NCI-H2196 (cell line): ENCODE measurements at regions not wholly inside any gene's neighbourhood (a gene's known extent, or its start where the extent isn't known, plus 50 kb on each side); places are given as distances from the start of the nearest gene placed in this dataset.

Experiments used
- DNase-seq: peaks from one replicate; lab custom pipeline; 2025; ENCODE audit not compliant: unreplicated experiment; lab: John Stamatoyannopoulos, UW

DNA sequence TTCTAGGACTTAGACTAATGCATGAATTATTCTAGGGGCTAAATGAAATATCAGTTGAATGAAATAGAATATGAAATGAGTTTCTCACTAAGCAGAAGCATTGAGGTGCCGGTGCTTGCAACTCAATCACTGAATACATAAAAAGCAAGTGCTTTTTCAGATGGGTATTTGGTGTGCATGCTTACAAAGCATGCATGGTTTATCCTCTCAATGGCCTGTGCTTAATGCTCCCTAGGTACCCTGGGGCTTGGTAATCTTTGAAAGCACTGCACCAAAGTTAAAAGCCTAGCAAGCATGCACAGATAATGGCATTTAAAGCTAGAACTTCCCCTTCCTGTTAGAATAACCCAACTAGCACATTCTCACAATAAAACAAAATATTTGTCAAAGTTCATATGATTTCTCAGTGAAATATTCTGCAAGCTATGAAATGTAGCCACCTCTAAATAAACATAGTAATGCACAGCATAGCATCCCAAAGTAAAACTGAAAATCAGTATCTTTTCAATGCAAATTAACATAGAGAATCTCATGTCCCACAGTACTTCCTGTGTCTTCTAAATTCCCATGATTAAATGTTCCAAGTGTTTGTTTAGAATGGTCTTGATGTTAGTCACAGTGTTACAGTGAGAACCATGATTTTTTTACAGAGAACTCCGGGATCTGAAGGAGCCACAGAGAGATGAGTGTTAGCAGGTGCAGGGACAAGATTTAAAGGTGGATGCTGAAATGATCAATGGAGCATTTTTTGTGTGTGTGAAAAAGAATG lies 143.4 kb upstream of the CDH6 start:
- no peak for DNase-seq

DNA sequence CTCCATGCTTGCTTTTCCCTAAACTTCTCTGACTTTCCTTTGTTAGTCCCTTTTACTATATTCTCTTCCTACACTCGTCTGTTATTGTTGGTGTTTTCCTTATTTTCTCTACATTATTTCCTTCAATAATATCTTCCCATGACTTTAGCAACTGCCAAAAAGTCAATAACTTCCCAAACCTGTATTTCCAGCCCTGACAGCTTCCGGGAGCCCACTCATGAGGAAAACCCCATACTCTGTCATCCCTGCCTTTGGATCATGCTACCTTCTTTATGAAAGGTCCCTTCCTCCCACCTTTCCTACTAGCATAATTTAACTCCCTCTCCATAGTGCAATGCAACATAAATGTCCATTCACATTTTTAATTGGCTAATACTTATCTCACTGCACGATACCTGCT lies 144.0 kb upstream of the CDH6 start:
- DNase-seq, result no peak

DNA sequence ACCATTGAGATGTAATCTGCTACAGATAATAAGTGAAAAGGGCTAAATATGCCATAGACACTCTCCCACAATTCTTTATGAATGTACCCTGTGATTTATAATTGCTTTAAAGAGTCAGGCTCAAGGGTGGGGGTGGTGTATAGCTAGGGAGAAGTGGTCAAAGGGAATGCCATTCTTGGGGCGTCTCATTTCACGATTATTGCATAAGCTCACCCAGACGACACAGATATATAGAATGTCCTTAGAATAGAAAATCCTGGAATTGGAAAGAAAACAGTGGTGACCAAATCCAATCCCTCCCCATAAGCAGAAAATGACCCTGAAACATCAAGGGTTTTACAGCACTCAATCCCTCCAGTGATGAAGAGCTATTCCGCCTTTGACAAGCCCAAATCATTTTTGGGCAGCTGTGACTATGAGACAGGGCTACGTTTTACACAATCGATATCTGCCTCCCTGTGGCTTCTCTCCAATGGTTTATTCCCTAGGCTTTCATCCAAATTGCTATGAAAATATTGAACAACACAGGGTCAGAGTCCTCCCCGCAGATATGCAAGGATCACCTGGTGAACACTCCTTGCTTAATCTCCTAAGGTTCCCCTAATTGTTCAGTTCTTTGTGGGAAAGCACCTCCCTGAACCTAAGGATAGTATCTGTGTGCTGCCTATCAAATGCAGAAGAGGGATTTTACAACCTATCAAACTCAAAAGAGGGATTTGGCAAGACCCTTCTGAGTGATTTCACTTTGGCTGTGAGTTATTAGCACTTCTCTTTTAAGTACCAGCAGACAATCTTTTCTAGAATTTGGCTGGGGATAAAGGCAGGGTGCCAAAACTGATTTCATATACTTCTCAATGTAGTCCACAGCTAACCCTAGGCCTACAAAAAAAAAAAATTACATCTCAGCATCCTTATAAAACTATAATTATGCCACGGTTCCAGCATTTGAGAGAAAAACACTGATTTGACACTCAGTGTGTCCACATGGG lies 144.9 kb upstream of the CDH6 start:
- no peak for DNase-seq

DNA sequence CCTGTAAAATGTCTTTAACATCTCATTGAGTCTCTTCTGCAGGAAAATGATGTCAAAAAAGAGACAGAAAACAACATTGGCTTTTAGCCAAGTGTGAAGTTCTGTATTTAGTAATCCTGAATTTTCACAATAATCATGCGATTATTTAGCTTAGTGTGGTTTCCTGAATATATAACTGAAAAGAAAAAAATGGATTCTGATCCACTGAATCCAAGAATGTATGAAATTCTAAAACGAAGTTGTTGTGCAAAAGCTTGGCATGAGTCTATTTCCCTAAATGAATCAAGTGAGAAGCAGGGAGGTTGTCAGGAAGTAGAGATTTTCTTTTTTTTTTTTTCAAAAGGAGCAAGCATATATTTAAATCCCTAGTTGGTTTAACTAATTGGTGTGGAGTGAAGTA lies 145.9 kb upstream of the CDH6 start:
- no peak for DNase-seq

DNA sequence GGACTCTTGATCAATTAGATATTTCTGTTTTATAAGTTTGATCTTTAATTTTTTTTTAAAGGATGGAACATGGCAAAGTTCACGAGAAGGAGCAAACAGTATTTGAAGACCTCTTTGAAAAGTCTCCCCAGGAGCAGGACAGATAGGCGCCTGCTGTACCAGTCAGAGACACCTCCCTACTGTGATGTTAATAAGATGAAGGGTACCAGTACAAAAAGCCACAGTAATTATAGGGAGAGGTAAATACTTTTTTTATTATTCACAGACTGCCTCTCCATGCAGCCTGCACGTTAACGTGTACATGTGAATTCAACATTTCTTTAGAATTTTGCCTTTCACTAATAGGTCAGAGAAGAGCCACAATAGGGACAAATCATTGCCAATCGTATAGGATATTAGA lies 146.5 kb upstream of the CDH6 start:
- no peak for DNase-seq

DNA sequence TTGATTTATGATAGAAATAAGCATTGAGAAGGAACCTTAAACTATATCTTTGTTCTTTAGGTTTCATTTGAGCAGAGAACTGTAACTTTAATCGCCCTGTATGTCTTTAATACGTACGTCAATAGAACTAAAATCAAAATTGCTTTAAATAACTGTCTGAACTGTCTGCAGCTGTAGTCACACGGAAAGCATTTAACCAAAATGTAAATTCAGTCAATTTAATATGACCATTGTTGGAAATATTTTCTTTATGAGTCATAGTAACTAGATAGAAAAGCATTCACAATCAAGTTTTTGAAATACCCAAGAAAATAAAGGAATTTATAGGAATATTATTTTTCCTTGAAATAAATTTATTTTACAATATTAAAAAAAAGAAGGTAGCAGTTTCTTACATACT lies 157.1 kb upstream of the CDH6 start:
- no peak for DNase-seq

DNA sequence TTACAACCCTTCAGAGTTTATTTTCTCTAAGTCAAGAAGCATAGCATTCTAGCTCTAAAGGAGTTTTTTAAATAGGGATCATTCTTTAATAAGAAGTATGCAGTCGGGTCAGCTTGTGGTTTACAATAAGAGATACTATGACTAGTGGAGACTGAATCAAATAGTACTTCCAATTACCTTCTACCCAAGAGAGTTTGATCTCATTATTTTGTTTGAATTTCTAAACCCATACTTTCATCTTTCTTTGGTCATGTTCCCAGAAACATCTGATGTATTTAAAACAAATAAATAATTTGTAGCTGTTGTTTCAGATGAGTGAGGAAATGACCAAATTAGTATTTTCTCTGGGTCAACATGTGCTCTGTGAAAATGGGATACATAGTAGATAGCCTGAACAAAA lies 160.2 kb upstream of the CDH6 start:
- no peak for DNase-seq

DNA sequence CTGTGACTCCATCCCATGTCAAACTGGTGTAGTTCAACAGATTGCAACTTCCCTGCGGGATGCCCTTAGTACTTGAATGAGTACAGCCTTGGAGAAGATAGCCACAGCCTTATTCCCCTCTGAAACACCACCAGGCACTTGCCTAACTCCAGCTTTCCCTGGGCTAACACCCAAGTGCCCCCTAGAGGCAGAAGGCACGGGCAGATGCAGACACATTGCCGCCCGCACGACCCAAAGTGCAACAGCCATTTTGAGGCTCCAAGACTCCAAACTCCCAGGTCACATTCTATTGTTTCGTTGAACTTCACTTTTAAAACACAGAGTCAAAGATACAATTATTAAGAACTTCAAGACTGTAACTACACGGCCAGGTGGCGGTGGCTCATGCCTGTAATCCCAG lies 163.6 kb upstream of the CDH6 start:
- no peak for DNase-seq

DNA sequence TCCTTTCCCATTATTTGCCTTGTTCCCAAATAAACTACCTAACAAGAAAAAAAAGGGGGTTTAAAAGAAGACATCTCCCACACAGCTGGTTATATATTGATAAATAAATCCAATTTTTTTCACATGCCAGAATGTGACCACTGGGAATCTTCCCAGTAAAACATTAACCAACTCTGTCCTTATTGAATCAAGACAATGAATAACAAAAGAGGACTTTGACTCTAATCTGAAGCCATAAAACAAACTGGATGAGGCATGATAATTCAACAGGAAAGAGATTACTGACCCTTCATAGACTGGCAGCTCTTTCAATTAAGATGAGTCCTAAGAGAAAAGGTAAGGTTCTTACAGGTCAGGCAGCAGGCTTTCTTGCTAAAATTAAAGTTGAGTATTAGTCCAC lies 165.8 kb upstream of the CDH6 start:
- DNase-seq, result no peak

DNA sequence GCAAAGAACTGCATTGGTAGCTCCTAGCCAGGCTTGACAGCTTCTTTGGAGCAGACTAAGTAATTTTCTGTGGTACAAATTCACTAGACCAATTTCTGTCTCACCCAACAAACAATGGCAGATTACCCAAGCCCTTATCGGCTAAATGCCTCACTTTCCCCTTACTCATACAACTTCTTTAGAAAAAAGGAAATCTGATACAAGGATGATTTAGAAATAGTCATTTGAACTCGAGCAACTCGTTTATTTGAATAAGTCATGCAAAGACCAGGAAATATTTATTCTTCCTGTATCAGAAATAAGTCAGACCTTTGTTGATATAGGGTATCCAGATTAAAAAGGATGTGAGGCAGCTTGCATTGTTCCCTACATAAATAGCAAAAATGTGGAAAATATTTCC lies 170.4 kb upstream of the CDH6 start:
- DNase-seq, result no peak

DNA sequence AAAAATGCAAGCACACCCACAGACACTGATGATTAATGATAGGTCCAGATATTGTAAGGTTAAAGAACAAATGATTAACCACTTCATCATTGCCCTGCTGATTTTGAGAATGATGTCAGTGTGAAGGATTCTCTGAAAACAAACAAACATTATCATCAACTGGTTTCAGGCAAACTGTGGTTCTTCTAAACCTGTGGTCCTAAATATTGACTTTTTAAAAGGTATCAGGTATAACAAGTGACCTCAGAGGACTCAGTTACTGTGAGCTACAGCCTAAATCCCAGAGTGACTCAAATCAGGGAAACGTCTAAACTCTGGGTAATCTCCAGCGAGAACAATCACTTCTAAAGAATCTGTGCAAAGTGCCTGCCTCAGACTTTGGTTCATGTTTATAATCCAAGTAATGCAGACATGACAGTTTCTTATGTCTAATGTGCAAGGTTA lies 172.3 kb upstream of the CDH6 start:
- no peak for DNase-seq

DNA sequence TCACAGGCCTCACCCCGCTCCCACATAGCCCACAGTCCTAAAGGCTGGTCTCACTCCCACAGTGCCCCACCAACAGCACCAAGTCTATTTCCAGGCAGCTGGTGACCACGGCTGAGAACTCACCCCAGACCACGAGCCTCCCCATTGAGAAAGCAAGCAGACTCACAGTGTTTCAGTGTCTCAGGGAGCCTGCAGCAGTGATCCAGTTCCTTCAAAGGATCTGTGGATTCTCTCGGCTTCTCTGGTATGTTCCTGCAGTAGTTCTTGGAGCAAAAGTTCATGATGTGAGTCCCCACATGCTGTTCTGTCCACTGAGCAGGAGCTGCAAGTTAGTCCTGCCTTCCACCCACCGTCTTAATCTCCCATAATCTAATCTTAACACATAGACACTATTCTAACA lies 185.3 kb upstream of the CDH6 start:
- DNase-seq, result no peak

DNA sequence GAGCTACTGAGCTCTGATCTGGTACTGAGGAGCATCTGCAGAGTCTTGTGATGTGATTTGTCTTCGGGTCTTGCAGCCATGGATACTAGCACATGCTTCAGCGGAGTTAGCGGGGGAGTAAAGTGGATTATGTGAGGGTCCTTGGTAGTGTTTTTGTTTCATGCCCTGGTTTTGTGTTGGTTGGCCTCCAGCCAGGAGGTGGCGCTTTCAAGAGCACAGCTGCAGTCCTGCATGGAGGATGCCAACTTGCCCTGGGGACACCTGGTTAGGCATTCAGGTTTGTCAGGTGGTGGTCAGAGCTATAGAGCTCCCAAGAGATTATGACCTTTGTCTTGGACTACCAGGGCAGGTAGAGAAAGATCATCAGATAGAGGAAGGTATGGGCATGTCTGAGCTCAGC lies 185.8 kb upstream of the CDH6 start:
- DNase-seq, result no peak

DNA sequence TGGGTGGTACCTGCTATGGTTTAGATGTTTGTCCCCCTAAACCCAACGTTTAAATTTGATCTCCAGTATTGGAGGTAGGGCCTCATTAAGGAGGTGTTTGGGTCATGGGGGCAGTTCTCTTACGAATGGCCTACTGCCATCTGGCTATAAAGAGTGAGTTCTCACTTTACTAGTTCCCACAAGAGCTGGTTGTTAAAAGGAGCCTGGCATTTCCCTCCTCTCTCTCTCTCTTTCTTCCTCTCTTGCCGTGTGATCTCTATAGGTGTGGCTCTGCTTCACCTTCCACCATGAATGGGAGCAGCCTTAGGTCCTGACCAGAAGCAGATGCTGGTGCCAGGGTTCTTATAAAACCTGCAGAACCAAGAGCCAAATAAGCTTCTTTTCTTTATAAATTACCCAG lies 193.2 kb upstream of the CDH6 start:
- DNase-seq, result no peak

DNA sequence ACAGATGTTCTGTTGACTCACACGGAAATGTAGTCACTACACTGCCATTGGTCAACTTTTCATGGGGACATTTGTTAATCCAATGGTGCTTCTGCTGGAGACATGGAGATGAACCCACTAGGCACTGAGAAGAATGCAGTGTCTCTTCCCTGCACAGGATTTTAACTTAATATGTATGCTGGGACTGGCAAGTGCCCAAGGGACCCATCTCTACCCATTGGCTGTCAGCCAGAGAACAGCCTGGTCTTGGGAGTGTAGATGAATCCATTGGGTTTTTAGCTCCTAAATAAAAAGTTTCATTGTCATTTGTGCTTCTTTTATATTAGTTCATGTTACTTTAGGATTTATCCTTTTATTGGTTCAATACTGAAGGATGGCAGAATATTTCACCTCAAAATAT lies 195.8 kb upstream of the CDH6 start:
- DNase-seq, result no peak

DNA sequence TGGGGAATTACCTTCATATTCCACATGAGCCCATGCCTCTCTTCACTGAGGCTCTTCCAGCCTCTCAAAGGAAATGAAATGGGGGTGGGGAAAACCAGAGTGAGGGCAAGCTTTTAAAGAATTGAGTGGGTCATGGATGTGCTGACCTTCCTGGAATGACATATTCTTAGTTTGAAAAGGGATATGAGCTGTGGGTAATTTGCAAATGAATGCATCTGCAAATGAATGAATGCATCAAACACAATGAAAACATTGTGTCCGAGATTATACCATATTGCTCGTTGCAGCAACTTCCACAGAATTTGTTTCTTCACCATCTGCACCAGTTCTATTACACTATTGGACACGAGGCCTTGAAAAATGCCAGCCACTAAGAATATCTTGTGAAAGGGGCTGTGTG lies 198.6 kb upstream of the CDH6 start:
- DNase-seq, result no peak

DNA sequence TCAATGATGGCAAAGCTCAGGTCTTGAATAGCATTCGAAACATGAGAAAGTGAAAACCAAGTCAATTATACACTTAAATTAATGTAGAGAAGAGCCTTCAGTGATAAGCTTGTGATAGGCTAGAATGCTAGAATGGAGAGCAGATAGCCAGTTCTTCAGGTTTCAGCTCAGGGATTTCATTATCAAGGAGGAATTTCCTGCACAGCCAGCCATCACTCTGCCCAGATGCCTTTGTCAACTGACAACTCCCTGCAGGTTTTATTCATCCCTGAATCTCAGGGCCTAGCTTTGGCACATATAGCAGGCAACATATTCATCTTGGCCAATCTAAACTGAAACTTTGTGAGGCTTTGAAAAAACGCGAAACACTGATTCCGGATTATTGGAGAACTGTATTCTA lies 199.3 kb upstream of the CDH6 start:
- DNase-seq, result no peak

DNA sequence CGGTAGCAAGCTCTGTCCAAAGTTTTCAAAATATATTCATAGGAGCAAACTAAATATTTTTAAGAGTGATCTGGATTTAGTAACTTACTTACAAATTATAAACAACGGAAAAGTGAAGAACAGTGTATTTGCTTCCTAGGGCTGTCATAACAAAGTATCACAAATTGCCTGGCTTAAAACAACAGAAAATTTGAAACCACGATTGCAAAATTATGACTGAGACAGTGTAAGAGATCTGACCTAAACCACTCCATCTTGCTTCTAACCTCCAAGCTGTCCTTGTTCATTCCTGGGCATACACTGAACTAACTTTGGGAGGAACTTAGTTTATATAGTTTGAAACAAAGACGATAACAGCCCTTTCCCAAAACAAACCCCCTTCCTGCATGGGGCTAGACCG lies 202.0 kb upstream of the CDH6 start:
- DNase-seq, result no peak

DNA sequence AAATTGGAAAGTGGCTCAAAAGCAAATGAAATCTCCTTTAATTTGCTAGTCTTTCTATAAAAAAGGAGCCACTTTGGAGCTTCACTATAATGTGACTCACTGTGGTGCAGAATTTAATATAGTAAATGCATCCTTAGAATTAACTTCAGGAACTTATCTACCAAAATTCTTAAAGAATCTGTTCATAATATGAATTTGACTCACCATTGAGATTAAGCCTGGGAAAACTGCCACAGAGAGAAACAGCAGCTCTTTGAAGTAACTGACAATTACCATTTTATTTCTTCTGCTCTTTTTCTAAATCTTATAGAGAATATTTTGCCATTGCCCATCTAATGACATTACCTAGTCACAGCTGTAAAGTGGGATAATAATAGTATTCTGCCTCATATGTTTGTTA lies 211.9 kb upstream of the CDH6 start:
- DNase-seq, result no peak

DNA sequence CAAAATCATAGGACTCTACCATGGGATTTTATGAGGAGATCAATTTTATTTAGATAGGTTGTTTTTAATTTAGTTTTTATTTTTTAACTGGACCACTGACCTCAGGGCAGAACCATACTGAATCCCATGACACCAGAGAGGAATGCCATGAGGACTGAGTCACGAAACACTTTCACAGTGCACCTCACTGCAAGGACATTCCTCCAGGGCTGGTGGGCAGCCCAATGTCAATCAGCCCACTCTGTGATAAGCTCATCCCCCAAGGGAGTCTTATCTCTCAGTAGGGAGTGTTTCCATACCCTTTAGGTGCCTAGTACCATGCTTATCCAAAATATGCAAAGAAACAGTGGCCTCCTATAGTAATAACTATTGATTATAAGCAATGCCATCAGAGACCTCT lies 224.5 kb upstream of the CDH6 start:
- DNase-seq, result no peak

DNA sequence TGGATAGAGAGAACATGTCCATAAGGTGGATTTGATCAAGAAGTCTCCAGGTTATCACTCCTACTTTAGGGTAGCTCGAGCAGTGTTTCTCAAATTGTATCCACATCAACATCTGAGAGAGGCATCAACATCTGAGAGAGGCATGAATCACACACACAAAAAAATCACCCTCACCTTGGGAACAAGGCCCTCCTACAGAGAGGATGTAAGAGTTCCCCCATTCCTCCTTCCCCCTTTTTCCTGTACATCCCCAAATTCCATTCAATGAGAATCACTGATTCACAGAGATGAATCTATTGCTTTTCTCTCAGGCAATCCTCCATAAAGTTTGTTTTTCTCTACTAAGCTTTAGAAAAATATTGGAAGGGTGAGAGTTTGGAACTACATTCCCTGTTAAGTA lies 233.4 kb upstream of the CDH6 start:
- DNase-seq, result no peak

DNA sequence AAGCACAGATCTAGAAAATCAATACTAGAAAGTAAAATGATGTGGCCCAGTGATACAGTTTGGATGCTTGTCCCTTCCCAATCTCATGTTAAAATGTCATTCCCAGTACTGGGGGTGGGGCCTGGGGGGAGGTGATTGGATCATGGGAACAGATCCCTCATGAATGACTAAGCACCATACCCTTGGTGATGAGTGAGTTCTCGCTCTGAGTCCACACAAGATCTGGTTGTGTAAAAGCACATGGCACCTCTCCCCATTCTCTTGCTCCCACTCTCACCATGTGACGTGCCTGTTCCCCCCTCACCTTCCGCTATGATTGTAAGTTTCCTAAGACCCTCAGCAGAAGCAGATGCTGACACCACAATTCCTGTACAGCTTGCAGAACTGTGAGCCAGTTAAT lies 234.2 kb upstream of the CDH6 start:
- DNase-seq, result no peak
